GM18868 (cell line): ENCODE measurements at regions not wholly inside any gene's neighbourhood (a gene's known extent, or its start where the extent isn't known, plus 50 kb on each side); places are given as distances from the start of the nearest gene placed in this dataset.
A peak's percentile ranks its signal among the peaks of the same experiment; 100 is the strongest.
"Not testable (repeated sequence)": the region's sequence is repeated elsewhere in the genome, so short reads cannot be mapped to it uniquely, and the experiment has no call there.

Experiments used
- ATAC-seq: cut with Tn5 transposase; IDR thresholded peaks from one replicate; pipeline ENCODE4 v1.9.1; 2021; ENCODE audit warnings: mild to moderate bottlenecking, moderate library complexity; ENCODE audit not compliant: unreplicated experiment

GRCh38 chr4:44563496-44563895 lies 87.9 kb downstream of the YIPF7 start:
- no peak for ATAC-seq

- no peak for ATAC-seq
These were observed 93.3 kb downstream of the YIPF7 start for GRCh38 chr4:44558031-44558605.

- no peak for ATAC-seq
These were observed 96.7 kb downstream of the YIPF7 start for GRCh38 chr4:44554768-44555167.

GRCh38 chr4:44553180-44553579 lies 98.2 kb downstream of the YIPF7 start:
- ATAC-seq = no peak

- ATAC-seq = no peak
These were observed 97.2 kb upstream of the KCTD8 start for GRCh38 chr4:44545781-44546180.

- ATAC-seq = no peak
These were observed 95.5 kb upstream of the KCTD8 start for GRCh38 chr4:44544158-44544557.

GRCh38 chr4:44538534-44538933 lies 89.9 kb upstream of the KCTD8 start:
- peak; percentile 75 for ATAC-seq

- no peak for ATAC-seq
These were observed 87.4 kb upstream of the KCTD8 start for GRCh38 chr4:44535981-44536380.

- no peak for ATAC-seq
These were observed 84.2 kb upstream of the KCTD8 start for GRCh38 chr4:44532851-44533250.

- ATAC-seq = no peak
These were observed 74.3 kb upstream of the KCTD8 start for GRCh38 chr4:44522761-44523445.

GRCh38 chr4:44502216-44502615 lies 53.6 kb upstream of the KCTD8 start:
- not testable (repeated sequence) for ATAC-seq
